GM18517 (cell line): ENCODE measurements at regions not wholly inside any gene's neighbourhood (a gene's known extent, or its start where the extent isn't known, plus 50 kb on each side); places are given as distances from the start of the nearest gene placed in this dataset.

Source experiments
- ATAC-seq: cut with Tn5 transposase; IDR thresholded peaks from one replicate; pipeline ENCODE4 v1.9.1; 2021; ENCODE audit warnings: mild to moderate bottlenecking, moderate library complexity; ENCODE audit not compliant: unreplicated experiment

DNA sequence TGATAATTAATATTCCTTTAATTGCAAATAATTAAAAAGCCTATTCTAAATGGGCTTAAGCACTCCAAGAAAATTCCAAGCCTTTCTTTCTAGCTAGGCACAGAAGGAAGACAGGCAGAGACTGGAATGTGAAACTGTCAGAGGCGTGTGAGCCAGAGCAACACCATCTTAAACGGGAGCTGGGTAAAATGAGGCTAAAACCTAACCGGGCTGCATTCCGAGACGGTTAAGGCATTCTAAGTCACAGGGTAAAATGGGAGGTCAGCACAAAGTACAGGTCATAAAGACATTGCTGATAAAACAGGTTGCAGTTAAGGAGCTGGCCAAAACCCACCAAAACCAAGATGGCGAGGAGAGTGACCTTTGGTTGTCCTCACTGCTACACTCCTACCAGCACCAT lies 300.4 kb downstream of the SLITRK6 start:
- ATAC-seq: no peak

GRCh38 chr13:85497652-85498051 lies 301.6 kb downstream of the SLITRK6 start:
- ATAC-seq: no peak

GRCh38 chr13:85492283-85492682 lies 306.9 kb downstream of the SLITRK6 start:
- no peak for ATAC-seq

- no peak for ATAC-seq
These were observed 312.6 kb downstream of the SLITRK6 start for GRCh38 chr13:85486663-85487062.

DNA sequence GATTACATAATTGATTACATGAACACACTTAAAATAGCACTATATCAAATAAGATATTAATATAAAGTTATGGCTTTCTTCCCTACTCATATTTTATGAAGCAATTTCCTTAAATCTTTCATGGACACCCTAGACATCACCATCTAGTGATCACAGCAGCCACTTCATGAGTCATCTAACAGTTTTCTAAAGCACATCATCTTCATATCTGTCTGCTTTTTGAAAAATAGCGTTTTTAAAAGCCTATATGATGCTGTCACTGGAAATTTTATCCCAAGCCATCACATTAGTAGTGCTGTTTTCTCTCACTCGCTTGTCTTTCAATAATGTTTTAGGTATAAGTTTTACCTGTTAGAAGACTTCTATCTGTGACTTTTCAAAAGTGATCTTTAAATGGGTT lies 326.1 kb downstream of the SLITRK6 start:
- no peak for ATAC-seq

- ATAC-seq: no peak
These were observed 329.9 kb downstream of the SLITRK6 start for GRCh38 chr13:85469320-85469719.

DNA sequence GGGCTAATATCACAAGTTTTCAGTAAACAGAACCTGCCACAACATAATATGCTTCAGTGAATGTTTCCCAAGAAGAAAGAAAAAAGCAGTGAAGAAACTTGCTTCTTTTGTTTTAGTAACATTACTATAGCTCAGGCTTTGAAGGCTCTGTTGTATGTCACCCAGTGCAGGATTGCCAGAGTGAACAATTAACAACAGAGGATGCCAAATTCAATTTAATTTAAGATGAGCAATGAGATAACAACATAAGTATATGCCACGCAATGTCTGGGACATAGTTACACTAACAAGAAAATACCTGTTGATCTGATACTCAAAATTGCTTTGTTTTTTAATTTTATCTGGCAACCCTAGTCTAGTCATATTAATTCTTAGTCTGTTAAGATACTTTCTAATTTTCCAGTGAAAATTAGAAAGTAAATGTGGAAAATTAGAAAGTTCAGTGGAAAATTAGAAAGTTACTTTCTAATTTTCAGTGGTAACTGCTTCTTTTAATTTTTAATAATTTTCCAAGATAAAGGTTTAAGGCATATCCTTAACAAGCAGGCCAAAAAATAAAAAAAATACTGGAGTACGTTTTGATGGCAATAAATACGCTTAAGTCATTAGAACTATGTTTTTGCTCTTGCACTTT lies 336.3 kb downstream of the SLITRK6 start:
- no peak for ATAC-seq

DNA sequence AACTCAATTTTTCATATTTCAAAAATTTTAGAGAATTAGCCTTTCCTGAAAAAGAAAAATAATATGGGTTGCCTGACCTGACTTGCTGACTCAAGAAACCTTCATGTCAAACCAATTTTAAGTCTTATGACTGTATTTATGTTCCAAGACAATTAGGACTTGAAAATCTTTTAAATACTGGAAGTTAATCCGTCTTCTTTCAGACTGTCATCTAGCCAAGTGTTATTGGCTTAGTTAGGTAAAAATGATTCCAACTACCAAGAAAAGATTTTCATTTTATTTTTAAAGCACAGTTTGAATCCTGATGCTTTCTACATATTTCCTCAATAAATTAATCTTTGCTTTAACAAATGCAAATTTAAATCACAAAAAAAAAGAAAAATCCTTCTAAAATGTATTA lies 337.6 kb downstream of the SLITRK6 start:
- no peak for ATAC-seq

DNA sequence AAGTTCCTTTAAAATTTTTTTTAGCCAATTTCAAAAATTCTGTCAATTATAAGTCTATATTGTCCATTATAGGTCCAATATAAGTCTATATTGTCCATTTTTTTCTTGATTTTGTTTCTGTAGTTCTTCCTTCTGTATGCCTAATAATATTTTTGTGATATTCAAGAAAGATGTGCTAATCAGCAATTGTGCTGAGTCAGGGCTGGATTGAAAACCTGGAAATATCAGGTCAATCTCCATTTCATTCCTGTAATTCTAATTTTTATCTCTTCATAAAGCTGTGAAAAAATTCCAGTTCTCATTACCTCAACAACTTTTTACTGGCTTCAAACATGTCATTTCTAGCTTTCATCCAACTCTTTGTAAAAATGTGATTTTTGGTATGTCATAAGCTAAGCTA lies 353.7 kb downstream of the SLITRK6 start:
- no peak for ATAC-seq

- no peak for ATAC-seq
These were observed 357.2 kb downstream of the SLITRK6 start for GRCh38 chr13:85441975-85442374.

- no peak for ATAC-seq
These were observed 357.9 kb downstream of the SLITRK6 start for GRCh38 chr13:85441364-85441763.

- no peak for ATAC-seq
These were observed 363.2 kb downstream of the SLITRK6 start for GRCh38 chr13:85436029-85436428.

GRCh38 chr13:85434927-85435326 lies 364.3 kb downstream of the SLITRK6 start:
- ATAC-seq: no peak

GRCh38 chr13:85432881-85433280 lies 366.3 kb downstream of the SLITRK6 start:
- no peak for ATAC-seq

DNA sequence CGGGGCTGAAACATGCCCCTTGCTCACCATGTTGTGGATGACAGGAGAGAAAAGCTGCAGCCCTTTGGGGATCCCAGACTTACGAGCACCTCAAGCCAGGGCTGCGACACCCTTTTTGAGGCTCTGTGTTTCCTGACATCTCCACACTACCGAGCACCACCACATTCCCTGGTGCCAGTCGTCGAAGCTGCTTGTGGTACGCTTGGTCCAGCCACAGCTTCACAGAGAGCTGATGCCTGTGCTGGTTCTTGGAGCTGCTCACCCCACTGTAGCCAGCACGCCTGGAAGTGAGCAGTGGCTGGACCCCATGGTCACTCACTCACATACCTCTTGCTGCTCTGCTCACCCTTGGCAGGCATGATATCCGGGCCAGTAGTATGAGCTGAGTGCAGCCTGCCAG lies 367.5 kb downstream of the SLITRK6 start:
- no peak for ATAC-seq

DNA sequence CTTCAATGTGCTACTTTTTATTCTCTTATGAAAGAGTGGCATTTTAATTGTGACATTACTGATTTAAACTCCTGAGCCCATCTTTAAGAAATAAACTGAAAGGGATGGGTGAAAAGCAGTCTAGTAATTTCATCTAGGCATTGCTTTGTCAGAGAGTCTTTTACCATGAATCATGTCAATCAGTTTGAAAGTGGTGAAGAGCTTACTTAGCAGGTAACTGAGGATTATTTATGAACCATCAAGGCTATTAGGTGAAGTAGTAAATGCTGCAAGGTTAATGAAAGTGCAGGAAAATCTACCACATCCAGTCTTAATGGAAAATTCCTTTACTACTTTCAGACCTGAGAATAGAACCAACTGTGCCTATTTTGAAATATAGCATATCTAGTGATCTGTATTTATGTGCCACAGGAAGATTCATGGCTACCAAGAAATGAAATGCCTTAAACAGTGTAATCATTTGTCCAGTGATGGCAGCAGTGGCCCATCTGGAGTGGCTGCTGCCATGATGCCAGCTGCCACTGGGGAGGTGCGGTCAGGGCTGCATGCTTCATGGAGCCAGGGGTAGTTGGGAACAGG lies 368.9 kb downstream of the SLITRK6 start:
- no peak for ATAC-seq

DNA sequence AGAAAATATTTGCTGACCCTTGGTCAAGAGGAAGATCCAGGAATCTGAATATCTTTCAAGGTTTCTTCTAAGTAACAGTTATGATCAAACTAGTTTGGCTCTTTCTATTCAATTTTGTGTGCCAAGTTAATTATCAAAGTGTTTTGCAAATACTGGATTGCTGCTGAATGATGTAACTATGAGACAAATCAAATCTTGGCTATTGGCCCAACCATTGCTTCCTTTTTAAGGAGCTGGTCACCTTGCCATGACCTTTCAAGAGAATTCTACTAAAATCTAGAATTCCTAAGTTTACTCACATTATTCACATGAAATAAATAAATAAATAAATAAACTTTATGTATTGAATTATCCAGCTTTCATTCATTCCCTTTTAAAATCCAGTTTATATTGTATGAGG lies 371.8 kb downstream of the SLITRK6 start:
- ATAC-seq: no peak

DNA sequence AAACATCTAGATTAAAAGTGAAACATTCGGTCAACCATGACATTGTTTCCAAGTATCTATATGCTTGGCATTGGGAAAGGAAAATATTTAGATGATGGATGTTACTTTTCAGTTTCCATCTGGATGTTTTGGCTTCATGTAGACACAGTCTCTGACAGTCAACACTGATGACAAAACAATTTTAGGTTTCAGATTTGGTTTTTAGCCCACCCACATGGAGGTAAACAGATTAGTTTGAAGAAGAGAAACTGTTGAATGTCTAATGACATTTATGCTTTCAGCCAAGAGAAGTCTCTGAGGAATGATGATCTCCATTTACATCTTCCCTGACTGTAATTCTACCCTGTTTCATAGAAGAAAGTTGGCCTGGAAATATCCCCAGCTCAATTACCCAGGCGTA lies 379.1 kb downstream of the SLITRK6 start:
- ATAC-seq: no peak

- no peak for ATAC-seq
These were observed 379.6 kb downstream of the SLITRK6 start for GRCh38 chr13:85419611-85420010.

DNA sequence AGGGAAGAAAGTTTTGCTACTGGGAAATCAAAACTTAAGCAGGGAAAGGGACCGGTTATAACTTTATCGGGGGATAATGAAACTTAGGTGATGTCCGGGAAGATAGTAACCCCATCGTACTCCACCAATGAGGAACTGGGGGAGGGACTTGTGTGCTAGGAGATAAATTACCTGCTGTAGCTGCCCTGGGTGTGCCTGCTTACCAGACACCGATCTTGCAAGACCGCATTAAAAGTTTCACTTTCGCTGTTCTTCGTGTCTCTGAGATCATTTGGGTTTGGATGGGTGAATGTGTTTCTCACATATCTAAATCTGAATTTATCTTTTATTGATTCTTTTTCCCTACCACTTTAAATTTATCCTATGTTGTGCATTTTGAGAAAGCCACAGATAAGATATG lies 381.4 kb downstream of the SLITRK6 start:
- ATAC-seq: no peak

GRCh38 chr13:85413664-85414063 lies 385.6 kb downstream of the SLITRK6 start:
- ATAC-seq: no peak

DNA sequence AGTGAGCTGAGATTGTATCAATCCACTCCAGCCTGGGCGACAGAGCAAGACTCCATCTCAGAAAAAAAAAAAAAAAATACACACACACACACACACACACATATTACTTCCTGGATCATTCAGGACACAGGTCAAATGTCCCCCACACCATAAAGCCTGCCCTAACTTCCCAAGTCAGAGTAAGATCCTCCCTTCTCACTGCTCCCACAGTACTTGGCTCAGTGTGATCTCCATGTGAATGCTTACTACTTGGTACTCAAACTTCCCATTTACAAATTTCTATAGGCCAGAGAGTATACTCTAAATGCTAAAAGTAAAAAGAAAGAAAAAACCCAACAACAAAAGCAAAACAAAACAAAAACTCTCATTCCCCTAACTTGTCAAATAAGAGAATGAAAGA lies 386.8 kb downstream of the SLITRK6 start:
- ATAC-seq: no peak

DNA sequence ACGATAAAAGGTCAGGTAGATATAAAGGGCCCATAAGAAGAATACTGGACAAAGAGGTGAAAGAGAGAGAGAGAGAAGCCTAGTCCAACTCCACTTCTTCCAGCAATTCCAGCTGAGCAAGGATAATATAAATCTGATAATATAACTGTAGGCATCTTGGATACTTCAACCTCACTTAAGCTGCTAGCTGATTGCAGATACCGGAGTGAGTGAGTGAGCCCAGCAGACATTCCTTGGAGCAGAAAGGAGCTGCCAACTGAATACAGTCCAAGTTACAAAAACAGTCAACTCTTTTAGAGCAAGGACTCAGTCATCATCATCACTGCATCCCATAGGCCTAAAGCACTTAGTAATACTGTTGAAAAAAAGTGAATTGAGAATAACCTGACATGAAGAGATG lies 387.6 kb downstream of the SLITRK6 start:
- ATAC-seq: no peak
